ENCODE measurements at regions not wholly inside any gene's neighbourhood (a gene's known extent, or its start where the extent isn't known, plus 50 kb on each side); places are given as distances from the start of the nearest gene placed in this dataset.

DNA sequence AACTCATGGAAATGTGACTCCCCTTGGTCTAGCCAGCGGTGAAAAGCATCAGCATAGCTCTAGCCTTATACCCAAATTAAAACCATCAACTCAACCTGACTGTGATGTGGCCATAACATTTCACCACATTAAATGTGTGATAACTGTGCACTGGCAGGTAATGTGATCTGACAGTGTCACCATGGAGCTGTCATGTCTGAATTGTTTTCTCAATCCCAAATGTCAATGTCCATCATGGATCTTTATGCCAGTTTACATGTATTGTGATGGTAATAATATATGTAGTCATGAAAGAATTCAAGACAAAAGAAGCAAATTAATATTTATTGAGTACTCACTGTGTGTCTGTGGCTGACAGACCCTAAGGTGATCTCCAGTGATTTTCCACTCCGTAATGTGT, 213.4 kb upstream of the EOMES start:
- TF ChIP-seq, protein P1, sequence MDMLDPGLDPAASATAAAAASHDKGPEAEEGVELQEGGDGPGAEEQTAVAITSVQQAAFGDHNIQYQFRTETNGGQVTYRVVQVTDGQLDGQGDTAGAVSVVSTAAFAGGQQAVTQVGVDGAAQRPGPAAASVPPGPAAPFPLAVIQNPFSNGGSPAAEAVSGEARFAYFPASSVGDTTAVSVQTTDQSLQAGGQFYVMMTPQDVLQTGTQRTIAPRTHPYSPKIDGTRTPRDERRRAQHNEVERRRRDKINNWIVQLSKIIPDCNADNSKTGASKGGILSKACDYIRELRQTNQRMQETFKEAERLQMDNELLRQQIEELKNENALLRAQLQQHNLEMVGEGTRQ (CRISPR knock-in tag; IDR thresholded peaks at IDR 0.05), result no peak
- TF ChIP-seq, protein P2, sequence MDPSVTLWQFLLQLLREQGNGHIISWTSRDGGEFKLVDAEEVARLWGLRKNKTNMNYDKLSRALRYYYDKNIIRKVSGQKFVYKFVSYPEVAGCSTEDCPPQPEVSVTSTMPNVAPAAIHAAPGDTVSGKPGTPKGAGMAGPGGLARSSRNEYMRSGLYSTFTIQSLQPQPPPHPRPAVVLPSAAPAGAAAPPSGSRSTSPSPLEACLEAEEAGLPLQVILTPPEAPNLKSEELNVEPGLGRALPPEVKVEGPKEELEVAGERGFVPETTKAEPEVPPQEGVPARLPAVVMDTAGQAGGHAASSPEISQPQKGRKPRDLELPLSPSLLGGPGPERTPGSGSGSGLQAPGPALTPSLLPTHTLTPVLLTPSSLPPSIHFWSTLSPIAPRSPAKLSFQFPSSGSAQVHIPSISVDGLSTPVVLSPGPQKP (CRISPR knock-in tag; IDR thresholded peaks at IDR 0.05), result no peak
- TF ChIP-seq, protein P3, sequence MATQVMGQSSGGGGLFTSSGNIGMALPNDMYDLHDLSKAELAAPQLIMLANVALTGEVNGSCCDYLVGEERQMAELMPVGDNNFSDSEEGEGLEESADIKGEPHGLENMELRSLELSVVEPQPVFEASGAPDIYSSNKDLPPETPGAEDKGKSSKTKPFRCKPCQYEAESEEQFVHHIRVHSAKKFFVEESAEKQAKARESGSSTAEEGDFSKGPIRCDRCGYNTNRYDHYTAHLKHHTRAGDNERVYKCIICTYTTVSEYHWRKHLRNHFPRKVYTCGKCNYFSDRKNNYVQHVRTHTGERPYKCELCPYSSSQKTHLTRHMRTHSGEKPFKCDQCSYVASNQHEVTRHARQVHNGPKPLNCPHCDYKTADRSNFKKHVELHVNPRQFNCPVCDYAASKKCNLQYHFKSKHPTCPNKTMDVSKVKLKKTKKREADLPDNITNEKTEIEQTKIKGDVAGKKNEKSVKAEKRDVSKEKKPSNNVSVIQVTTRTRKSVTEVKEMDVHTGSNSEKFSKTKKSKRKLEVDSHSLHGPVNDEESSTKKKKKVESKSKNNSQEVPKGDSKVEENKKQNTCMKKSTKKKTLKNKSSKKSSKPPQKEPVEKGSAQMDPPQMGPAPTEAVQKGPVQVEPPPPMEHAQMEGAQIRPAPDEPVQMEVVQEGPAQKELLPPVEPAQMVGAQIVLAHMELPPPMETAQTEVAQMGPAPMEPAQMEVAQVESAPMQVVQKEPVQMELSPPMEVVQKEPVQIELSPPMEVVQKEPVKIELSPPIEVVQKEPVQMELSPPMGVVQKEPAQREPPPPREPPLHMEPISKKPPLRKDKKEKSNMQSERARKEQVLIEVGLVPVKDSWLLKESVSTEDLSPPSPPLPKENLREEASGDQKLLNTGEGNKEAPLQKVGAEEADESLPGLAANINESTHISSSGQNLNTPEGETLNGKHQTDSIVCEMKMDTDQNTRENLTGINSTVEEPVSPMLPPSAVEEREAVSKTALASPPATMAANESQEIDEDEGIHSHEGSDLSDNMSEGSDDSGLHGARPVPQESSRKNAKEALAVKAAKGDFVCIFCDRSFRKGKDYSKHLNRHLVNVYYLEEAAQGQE (IDR thresholded peaks at IDR 0.05; ENCODE audit: borderline replicate concordance), result no peak
- TF ChIP-seq, protein P3 (CRISPR knock-in tag; IDR thresholded peaks at IDR 0.05; ENCODE audit: low read depth), result no peak
- TF ChIP-seq POLR2A (conservative IDR thresholded peaks at IDR 0.05), result no peak
- TF ChIP-seq SPI1 (IDR thresholded peaks at IDR 0.05; ENCODE audit: borderline replicate concordance, low read depth, low read length), result no peak
- TF ChIP-seq ETV6 (IDR thresholded peaks at IDR 0.05; ENCODE audit: borderline replicate concordance in 1 of 2, low read depth in 2 of 2, low read length in 1 of 2), result no peak
- TF ChIP-seq ETV6 (CRISPR knock-in tag; IDR thresholded peaks at IDR 0.05; ENCODE audit: borderline replicate concordance), result no peak
- no peak for TF ChIP-seq ZNF12 (CRISPR knock-in tag; IDR thresholded peaks at IDR 0.05)
- TF ChIP-seq SIN3A (IDR thresholded peaks at IDR 0.05; ENCODE audit: borderline replicate concordance in 2 of 2, control insufficient read depth in 1 of 2, low read depth in 2 of 2, low read length in 2 of 2), result no peak
- no peak for TF ChIP-seq GTF2F1 (IDR thresholded peaks at IDR 0.05; ENCODE audit: low read depth, low read length)

Data from K562 (cell line).